GM12892 (cell line): ENCODE measurements at regions not wholly inside any gene's neighbourhood (a gene's known extent, or its start where the extent isn't known, plus 50 kb on each side); places are given as distances from the start of the nearest gene placed in this dataset.

ENCODE experiments used
- POLR2A ChIP-seq: IDR thresholded peaks from 2 replicates; pipeline ENCODE4 v1.6.1; 2011; ENCODE audit warnings: low read depth, low read length, control low read depth
- TAF1 ChIP-seq: IDR thresholded peaks from 2 replicates; pipeline ENCODE4 v1.6.1; 2011; ENCODE audit warnings: low read depth, mild to moderate bottlenecking, control low read depth, low read length, borderline replicate concordance

DNA sequence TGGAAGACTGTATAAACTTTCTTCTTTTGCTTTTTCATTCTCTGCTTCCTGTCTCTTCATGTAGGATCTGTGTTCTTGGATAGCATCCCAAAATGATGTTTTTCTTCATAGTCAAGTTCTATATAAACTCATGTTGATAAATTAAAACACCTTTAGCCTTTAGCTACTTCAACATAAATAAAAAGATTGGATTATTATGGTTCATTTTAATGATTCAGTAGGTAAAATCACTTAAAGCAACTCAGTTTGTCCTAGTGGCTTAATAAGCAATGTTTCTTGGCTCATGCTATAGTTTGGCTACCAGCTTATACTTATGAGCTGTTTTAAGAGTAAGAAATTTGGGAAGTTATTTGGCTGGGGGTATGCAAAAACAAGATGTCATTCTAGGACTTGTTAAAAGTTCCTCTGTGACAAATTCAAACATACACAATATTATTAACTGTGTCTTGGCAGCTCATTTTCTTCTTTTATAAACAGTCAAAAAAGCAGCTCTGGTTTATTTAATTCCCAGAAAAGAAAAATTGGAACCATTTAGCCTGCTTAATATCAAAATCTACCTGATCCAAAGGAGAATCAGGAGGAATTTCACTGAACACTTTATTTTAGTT lies 111.4 kb downstream of the TMTC3 start:
- no peak for TF ChIP-seq TAF1
- no peak for TF ChIP-seq POLR2A
